ENCODE measurements at regions not wholly inside any gene's neighbourhood (a gene's known extent, or its start where the extent isn't known, plus 50 kb on each side); places are given as distances from the start of the nearest gene placed in this dataset.
"Not testable (repeated sequence)": the region's sequence is repeated elsewhere in the genome, so short reads cannot be mapped to it uniquely, and the experiment has no call there.

DNA sequence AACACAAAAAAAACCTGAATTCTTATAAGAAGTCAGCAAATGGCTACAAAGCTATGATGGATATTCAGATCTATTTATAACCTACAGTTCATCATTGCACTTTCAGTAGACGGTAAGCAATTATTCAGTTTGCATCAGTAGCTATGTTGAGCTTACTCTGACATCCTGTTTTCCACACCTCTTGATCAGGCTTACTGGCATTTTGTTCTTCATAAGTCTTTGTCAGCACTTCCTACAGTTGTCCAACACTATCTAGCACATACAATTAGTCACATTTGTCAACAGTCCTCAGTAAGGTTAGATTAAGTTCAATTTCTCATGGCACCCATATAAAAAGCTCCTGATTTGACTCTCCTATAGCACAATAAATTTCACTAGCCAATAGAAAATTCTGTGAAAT, 71.2 kb upstream of the ST3GAL6 start:
- no TSS peak for BruUV-seq (replicated peaks)
- H3K9me2 ChIP-seq (ENCODE audit: insufficient read depth) = no peaks in the 10 kb centered on the region
- peaks cover 4% of the 10 kb centered on the region; the same call in 1 of the 2 replicates for H3F3A ChIP-seq (ENCODE audit: insufficient read depth, low read depth)
- POLR2A ChIA-PET (ENCODE audit: unreplicated experiment) = no interaction called here
- no peak overlapping the region for H2AFZ ChIP-seq
- intact Hi-C loops (cut with micrococcal nuclease; ENCODE audit: unreplicated experiment) = no loop called here
- no peaks in the 10 kb centered on the region for H3K79me2 ChIP-seq (ENCODE audit: low read depth)
- H3K9me3 ChIP-seq (ENCODE audit: insufficient read depth, low read depth) = no peaks in the 10 kb centered on the region
- no peak overlapping the region for H3K4me3 ChIP-seq
- H3K27me3 ChIP-seq (ENCODE audit: insufficient read depth, low read depth) = no peaks in the 10 kb centered on the region
- peaks cover 7% of the 10 kb centered on the region; the same call in 1 of the 2 replicates for H3K4me1 ChIP-seq (replicated peaks; ENCODE audit: insufficient read depth)
- TF ChIP-seq EZH2 (IDR thresholded peaks at IDR 0.05; ENCODE audit: low read depth) = no peak
- TF ChIP-seq CTCF (conservative IDR thresholded peaks at IDR 0.05) = no peak
- CTCF ChIA-PET = no interaction called here
- no peak overlapping the region for H3K4me2 ChIP-seq
- H3K36me3 ChIP-seq (ENCODE audit: low read depth) = no peaks in the 10 kb centered on the region
- DNase-seq = no peak
- no peak overlapping the region for H3K27ac ChIP-seq
- no peaks in the 10 kb centered on the region for H4K20me1 ChIP-seq (ENCODE audit: insufficient read depth)

GRCh38 chr3:98692787-98693473, 70.2 kb upstream of the ST3GAL6 start:
- Histone ChIP-seq H2AFZ (no peak overlapping the region), H4K20me1 (ENCODE audit: insufficient read depth) (no peaks in the 10 kb centered on the region), H3K27ac (no peak overlapping the region), H3K4me1 (replicated peaks; ENCODE audit: insufficient read depth) (peaks cover 7% of the 10 kb centered on the region; the same call in 1 of the 2 replicates), H3K9me3 (ENCODE audit: insufficient read depth, low read depth) (no peaks in the 10 kb centered on the region), H3K4me3 (no peak overlapping the region), H3K79me2 (ENCODE audit: low read depth) (no peaks in the 10 kb centered on the region), H3K27me3 (ENCODE audit: insufficient read depth, low read depth) (no peaks in the 10 kb centered on the region), H3F3A (ENCODE audit: insufficient read depth, low read depth) (peaks cover 4% of the 10 kb centered on the region; the same call in 1 of the 2 replicates), H3K4me2 (no peak overlapping the region), H3K9me2 (ENCODE audit: insufficient read depth) (no peaks in the 10 kb centered on the region), H3K36me3 (ENCODE audit: low read depth) (no peaks in the 10 kb centered on the region)
- POLR2A ChIA-PET (ENCODE audit: unreplicated experiment) = no interaction called here
- intact Hi-C loops (cut with micrococcal nuclease; ENCODE audit: unreplicated experiment) = no loop called here
- no peak for TF ChIP-seq EZH2 (IDR thresholded peaks at IDR 0.05; ENCODE audit: low read depth)
- no peak for TF ChIP-seq CTCF (conservative IDR thresholded peaks at IDR 0.05)
- DNase-seq = peak in 1 of 2 experiments; percentile 12
- CTCF ChIA-PET = interaction anchor here (0.9 kb wide), 1 partner anchor 302 kb away, joined by 4 read pairs; no protein-coding TSS in a partner anchor
- BruUV-seq (replicated peaks) = no TSS peak

GRCh38 chr3:98695796-98696195, 67.3 kb upstream of the ST3GAL6 start:
- H3K27ac ChIP-seq = no peak overlapping the region
- POLR2A ChIA-PET (ENCODE audit: unreplicated experiment) = no interaction called here
- intact Hi-C loops (cut with micrococcal nuclease; ENCODE audit: unreplicated experiment) = no loop called here
- no peaks in the 10 kb centered on the region for H3K9me2 ChIP-seq (ENCODE audit: insufficient read depth)
- no peak for DNase-seq
- peaks cover 7% of the 10 kb centered on the region; the same call in 1 of the 2 replicates for H3K4me1 ChIP-seq (replicated peaks; ENCODE audit: insufficient read depth)
- no peaks in the 10 kb centered on the region for H3F3A ChIP-seq (ENCODE audit: insufficient read depth, low read depth)
- H2AFZ ChIP-seq = no peak overlapping the region
- no peaks in the 10 kb centered on the region for H3K27me3 ChIP-seq (ENCODE audit: insufficient read depth, low read depth)
- H4K20me1 ChIP-seq (ENCODE audit: insufficient read depth) = no peaks in the 10 kb centered on the region
- no peaks in the 10 kb centered on the region for H3K9me3 ChIP-seq (ENCODE audit: insufficient read depth, low read depth)
- CTCF ChIA-PET = no interaction called here
- H3K4me2 ChIP-seq = no peak overlapping the region
- no peak overlapping the region for H3K4me3 ChIP-seq
- BruUV-seq (replicated peaks) = no TSS peak
- H3K79me2 ChIP-seq (ENCODE audit: low read depth) = no peaks in the 10 kb centered on the region
- TF ChIP-seq CTCF (conservative IDR thresholded peaks at IDR 0.05) (no peak), EZH2 (IDR thresholded peaks at IDR 0.05; ENCODE audit: low read depth) (no peak)
- no peaks in the 10 kb centered on the region for H3K36me3 ChIP-seq (ENCODE audit: low read depth)

- H3K4me1 ChIP-seq (replicated peaks; ENCODE audit: insufficient read depth); H3K9me3 ChIP-seq (ENCODE audit: insufficient read depth, low read depth); H3K9me2 ChIP-seq (ENCODE audit: insufficient read depth); H4K20me1 ChIP-seq (ENCODE audit: insufficient read depth); H3K27me3 ChIP-seq (ENCODE audit: insufficient read depth, low read depth); H3K27ac ChIP-seq; DNase-seq; POLR2A ChIA-PET (ENCODE audit: unreplicated experiment); H3K4me2 ChIP-seq; CTCF ChIA-PET; H3K36me3 ChIP-seq (ENCODE audit: low read depth); H3K79me2 ChIP-seq (ENCODE audit: low read depth); H3K4me3 ChIP-seq; BruUV-seq (replicated peaks); intact Hi-C loops (cut with micrococcal nuclease; ENCODE audit: unreplicated experiment); H3F3A ChIP-seq (ENCODE audit: insufficient read depth, low read depth): not testable (repeated sequence)
- H2AFZ ChIP-seq = 0 out of 2 replicates have a peak overlapping the region, but pooled peaks have one; percentile 14
Measured at GRCh38 chr3:98696296-98696695, 66.8 kb upstream of the ST3GAL6 start.
